Ectodermal cell (in vitro differentiated cells): ENCODE measurements at regions not wholly inside any gene's neighbourhood (a gene's known extent, or its start where the extent isn't known, plus 50 kb on each side); places are given as distances from the start of the nearest gene placed in this dataset.

Experiments
- H3K27ac ChIP-seq: 2 replicates; pipeline ENCODE4 v1.7.0; 2013; ENCODE audit warnings: mild to moderate bottlenecking, low read depth, low read length; ENCODE audit not compliant: insufficient read depth, poor library complexity, severe bottlenecking
- H3K27me3 ChIP-seq: 2 replicates; pipeline ENCODE4 v1.7.0; 2013; ENCODE audit warnings: mild to moderate bottlenecking, low read length; ENCODE audit not compliant: insufficient read depth, control insufficient read depth, poor library complexity, severe bottlenecking
- H3K36me3 ChIP-seq: one replicate; pipeline ENCODE4 v1.7.0; 2013; ENCODE audit warnings: low read length; ENCODE audit not compliant: control insufficient read depth, insufficient read depth
- H3K4me1 ChIP-seq: one replicate; pipeline ENCODE4 v1.7.0; 2013; ENCODE audit warnings: low read length; ENCODE audit not compliant: control insufficient read depth, insufficient read depth
- H3K4me3 ChIP-seq: 2 replicates; pipeline ENCODE4 v1.7.0; 2013; ENCODE audit warnings: low read depth, low read length, control low read depth; ENCODE audit not compliant: insufficient read depth
- H3K9me3 ChIP-seq: 2 replicates; pipeline ENCODE4 v1.7.0; 2013; ENCODE audit warnings: mild to moderate bottlenecking, low read length, moderate library complexity; ENCODE audit not compliant: control insufficient read depth
- WGBS, 2 experiments: methylation state at CpG; one replicate each; pipeline ENCODE4 v1.1.7; 2013; ENCODE audit warnings: missing lambda C conversion rate in 2 of 2; 5-methylcytosine and 5-hydroxymethylcytosine counted together

DNA sequence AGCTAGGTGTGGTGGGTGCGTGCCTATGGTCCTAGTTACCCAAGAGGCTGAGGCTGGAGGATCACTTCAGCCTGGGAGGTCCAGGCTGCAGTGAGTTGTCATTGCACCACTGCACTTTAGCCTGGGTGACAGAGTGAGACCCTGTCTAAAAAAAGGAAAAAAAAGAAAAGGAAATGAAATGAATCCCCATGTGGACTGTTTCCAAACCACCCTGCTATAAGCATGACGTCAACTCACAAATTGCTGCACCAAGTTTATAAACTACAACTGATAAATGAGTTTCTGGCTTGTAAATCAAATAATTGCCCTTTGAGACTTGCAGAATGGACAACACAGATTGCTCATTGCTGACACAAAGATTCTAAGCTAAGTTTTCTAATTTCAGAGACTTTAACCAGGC lies 51.0 kb upstream of the STK38L start:
- WGBS, 2 experiments: 90 to 91% methylated on average over 2 of the region's 2 CpGs
- Histone ChIP-seq H3K4me3 (no peak overlapping the region), H3K4me1 (no peaks in the 10 kb centered on the region), H3K27ac (no peak overlapping the region), H3K9me3 (no peaks in the 10 kb centered on the region), H3K36me3 (no peaks in the 10 kb centered on the region), H3K27me3 (no peaks in the 10 kb centered on the region)

DNA sequence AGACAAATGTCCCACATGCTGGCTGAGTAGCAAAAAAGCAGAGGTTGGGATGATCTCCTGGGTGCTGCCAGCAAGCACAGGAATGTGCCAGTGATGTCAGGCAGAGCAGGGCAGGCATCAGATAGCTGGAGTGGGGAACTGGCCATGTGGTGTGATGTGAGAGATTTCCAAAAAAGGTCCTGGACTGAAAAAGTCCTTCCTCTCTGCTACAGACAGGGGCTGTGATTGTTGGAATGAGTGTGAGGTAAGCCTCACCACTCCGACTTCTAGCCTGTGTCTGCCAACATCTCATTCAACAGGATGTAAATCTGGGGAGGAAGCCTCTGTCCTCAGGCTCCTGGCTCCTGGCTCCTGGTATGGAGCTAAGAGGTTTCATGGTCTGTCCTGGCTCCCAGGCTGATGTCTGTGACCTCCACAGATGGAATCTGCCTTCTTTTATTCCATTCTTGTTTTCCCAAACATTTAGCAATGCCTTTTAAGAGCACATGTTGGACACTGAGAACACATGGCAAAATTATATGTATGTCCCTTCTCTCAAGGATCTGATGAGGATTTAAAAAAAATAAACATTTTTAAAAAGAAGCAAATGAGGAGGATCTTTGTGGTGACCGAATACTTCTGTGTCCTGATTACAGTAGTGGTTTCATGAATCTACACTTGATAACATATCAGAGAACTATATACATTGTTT lies 50.1 kb upstream of the STK38L start:
- Histone ChIP-seq H3K4me1 (no peaks in the 10 kb centered on the region), H3K27ac (no peak overlapping the region), H3K9me3 (no peaks in the 10 kb centered on the region), H3K27me3 (no peaks in the 10 kb centered on the region), H3K36me3 (no peaks in the 10 kb centered on the region), H3K4me3 (no peak overlapping the region)
- 70% methylated on average over 1 of the region's 2 CpGs; no CpG with 5 or more reads in 1 of the 2 experiments for WGBS, 2 experiments
